GM18909 (cell line): ENCODE measurements at regions not wholly inside any gene's neighbourhood (a gene's known extent, or its start where the extent isn't known, plus 50 kb on each side); places are given as distances from the start of the nearest gene placed in this dataset.
"Not testable (repeated sequence)": the region's sequence is repeated elsewhere in the genome, so short reads cannot be mapped to it uniquely, and the experiment has no call there.

Experiments used
- ATAC-seq: cut with Tn5 transposase; IDR thresholded peaks from one replicate; pipeline ENCODE4 v1.9.1; 2021; ENCODE audit warnings: mild to moderate bottlenecking; ENCODE audit not compliant: unreplicated experiment, poor library complexity

- ATAC-seq, result no peak
These were observed 385.3 kb upstream of the WWC1 start for GRCh38 chr5:167905919-167906853.

- ATAC-seq, result no peak
These were observed 382.8 kb upstream of the WWC1 start for GRCh38 chr5:167908606-167909005.

- ATAC-seq, result no peak
These were observed 378.3 kb upstream of the WWC1 start for GRCh38 chr5:167912941-167913665.

- ATAC-seq, result no peak
These were observed 376.2 kb upstream of the WWC1 start for GRCh38 chr5:167915237-167915636.

- no peak for ATAC-seq
These were observed 375.2 kb upstream of the WWC1 start for GRCh38 chr5:167916261-167916691.

GRCh38 chr5:167916706-167917105 is 374.7 kb upstream of the WWC1 start:
- no peak for ATAC-seq

- ATAC-seq, result no peak
These were observed 373.1 kb upstream of the WWC1 start for GRCh38 chr5:167918184-167918812.

- no peak for ATAC-seq
These were observed 372.5 kb upstream of the WWC1 start for GRCh38 chr5:167918813-167919483.

- no peak for ATAC-seq
These were observed 370.9 kb upstream of the WWC1 start for GRCh38 chr5:167920589-167920988.

GRCh38 chr5:167921796-167922195 is 369.6 kb upstream of the WWC1 start:
- ATAC-seq, result no peak

- no peak for ATAC-seq
These were observed 368.0 kb upstream of the WWC1 start for GRCh38 chr5:167923396-167923795.

GRCh38 chr5:167929841-167930240 is 361.6 kb upstream of the WWC1 start:
- ATAC-seq, result no peak

GRCh38 chr5:167934551-167934971 is 356.9 kb upstream of the WWC1 start:
- ATAC-seq, result no peak

- ATAC-seq, result no peak
These were observed 355.4 kb upstream of the WWC1 start for GRCh38 chr5:167936022-167936421.

GRCh38 chr5:167936944-167937634 is 354.4 kb upstream of the WWC1 start:
- no peak for ATAC-seq

- ATAC-seq, result no peak
These were observed 353.8 kb upstream of the WWC1 start for GRCh38 chr5:167937635-167937998.

- ATAC-seq, result no peak
These were observed 351.8 kb upstream of the WWC1 start for GRCh38 chr5:167939686-167940085.

- ATAC-seq, result no peak
These were observed 350.5 kb upstream of the WWC1 start for GRCh38 chr5:167940911-167941310.

- not testable (repeated sequence) for ATAC-seq
These were observed 349.9 kb upstream of the WWC1 start for GRCh38 chr5:167941556-167941955.

- ATAC-seq, result no peak
These were observed 348.1 kb upstream of the WWC1 start for GRCh38 chr5:167943343-167943742.
